ENCODE measurements at regions not wholly inside any gene's neighbourhood (a gene's known extent, or its start where the extent isn't known, plus 50 kb on each side); places are given as distances from the start of the nearest gene placed in this dataset.

DNA sequence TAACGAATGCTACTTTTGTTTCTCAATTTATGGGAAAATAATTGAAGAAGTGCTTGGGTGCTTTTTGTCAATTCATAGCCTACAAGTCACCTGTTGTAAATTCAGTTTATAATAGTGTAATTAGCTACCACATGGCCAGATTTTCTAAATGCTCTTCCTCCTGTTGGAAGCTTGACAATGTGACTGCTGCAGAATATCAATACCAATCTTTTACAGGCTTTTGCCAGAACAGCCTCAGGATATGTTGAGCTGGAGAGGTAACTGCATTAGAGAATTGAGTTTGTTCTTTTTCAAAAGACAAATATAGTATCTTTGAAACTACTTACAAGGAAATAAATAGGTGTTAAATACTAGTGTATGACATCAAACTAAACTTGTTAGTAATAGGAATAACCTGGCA lies 277.8 kb downstream of the POU4F1 start:
- no peak for DNase-seq

DNA sequence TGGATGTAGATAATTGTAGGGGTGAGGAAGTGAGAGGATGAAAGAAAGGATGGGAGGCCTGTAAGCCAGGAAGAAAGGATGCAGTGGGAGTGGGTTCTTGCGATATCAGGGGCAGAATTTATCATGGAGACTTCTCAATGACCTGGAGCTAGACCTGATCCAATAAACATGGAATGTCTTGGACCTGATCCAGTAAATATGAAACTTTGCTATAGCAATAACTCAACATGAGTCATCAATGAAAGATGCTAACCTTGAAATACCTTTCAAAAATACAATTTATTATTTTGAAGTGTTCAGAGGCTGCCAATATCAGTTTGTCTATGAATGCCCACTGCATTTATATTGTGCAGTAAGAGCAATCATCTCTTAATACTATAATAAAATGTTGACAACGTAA lies 279.5 kb downstream of the POU4F1 start:
- DNase-seq = no peak

DNA sequence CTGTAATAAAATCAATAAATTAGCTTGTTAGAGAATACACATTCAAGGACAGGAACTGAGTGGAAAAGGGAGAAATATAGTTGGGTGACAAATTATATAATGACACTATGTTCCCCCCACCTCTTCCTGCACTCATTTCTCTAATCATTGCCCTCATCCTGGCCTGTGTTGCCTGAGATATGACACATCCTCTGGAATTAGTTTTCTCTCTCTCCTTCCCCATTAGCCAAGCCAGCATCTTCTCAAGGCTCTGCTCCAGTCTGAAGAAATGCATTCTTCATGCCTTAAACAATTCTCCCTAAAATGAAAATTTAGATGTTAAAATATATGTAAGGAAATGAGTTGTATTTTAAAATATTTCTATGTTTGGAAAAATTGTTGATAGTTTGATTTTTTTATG lies 280.3 kb downstream of the POU4F1 start:
- no peak for DNase-seq

DNA sequence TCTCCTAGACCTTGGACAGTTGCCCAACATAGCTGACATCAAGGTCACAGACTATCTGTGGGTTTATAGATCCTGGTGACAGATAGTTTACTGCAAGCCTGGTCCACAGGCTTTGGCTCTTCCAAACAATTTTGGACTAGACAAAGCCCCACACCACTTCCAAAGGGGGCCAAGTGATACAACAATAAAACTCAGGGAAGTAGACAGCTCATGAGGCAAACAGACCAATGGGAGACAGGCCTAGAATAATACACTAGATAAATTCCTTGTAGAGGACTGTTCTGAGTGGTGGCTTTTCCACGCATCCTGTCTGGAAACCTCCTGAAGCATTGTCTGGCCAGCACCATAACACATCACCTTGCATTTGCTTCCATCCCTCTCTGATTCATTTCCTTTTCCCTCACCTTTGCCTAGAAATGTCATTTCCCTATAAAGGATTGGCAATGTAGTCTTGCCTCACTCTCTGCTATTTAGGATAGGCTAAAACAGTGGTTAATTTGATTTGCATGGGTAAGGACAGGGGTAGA lies 284.2 kb downstream of the POU4F1 start:
- DNase-seq = no peak

DNA sequence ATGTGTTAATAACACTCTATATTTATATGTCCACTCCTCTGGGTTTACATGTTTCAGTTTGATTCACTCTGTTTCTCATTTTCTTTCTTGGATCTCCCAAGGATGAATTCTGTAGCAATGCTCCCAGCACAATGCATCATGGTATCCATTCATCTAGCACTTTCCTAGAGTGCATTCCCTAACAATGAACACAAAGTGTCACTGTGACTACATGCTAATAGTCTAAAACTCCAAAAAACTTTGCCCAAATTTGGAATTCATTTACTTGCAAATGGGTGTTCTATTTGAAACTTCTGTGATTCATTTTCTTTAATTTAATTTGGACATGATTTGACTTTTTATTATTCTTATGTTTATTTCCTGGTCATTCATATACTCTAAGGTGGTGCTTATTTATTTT lies 286.3 kb downstream of the POU4F1 start:
- no peak for DNase-seq

DNA sequence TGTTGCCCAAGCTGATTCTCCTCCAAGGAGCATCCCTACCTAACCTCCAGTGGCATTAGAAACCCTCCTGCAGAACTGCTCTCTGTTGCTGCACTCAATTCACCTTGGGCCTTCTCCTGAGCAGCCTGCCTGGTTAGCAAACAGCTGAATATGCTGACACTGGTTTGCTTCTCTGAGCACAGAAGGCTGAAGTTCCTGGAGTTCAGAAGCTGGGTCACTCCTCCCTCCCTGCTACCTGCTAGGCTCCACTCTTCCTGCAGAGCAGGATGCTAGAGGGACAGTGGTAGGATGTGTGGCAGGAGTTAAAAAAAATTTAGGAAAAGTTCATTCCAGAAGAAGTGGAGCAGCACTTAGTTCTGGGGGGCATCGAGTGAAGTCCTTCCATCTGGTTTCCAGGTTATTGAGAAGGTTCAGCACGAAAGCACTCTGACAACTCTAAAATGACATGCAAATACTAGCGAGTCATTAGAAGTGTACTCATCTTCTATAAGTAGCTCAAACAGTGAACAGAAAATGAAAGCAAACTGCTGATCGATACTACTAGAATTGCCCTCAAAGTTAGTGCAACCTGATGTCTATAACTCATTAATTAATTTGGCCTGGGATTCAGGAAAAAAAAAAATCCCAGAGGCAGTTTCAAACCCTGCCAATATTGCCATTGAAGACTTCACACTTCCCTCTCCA lies 293.7 kb downstream of the POU4F1 start:
- no peak for DNase-seq

DNA sequence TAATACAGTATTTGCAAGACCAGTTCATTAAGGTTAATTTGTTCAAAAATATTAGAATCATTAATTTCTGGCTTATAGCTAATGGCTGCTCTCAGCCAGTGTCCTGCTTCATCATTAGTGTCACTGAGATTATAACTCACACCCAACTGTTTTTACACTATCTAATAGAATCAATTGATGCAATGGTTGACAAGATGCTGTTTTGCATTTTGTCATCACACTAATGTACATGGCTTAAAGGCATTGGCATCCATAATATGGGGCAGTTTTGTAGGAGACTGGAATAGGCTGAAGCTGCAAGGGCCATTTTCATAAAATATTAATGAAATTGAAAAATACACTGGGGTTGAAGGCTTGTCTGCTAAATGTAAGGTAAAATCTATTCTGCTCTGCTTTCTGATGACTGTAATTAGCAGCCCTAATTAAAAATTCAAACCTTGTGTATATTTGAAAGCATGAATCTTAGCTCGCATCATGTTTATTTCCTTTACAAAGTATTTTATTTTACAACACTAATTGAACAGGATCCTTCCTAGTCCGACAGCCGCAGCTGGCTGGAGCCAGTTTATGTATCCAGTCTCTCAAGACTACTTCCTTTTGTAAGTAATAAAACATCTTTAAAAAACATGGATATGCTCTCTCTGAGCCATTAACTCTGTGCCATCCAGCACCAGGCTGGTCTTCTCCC lies 296.7 kb downstream of the POU4F1 start:
- DNase-seq = no peak

DNA sequence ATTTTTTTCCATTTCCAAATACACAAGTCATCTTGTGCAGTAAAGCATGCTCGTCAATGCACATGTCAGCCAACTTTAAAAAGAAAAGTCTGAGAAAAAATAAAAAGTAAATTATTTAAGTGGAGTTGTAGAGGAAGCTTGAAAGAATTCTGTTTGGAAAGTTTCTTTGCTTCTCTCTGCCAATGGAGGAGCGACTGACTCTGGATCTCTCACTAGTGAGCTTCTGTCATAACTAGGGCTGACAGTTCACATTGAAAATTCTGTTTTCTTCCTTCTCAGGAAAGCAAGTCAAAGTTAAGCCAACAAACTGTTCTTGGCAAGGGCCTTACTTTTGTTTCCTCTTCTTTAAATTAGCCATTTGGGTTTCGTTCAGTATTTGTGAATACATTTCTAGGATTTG lies 298.2 kb downstream of the POU4F1 start:
- no peak for DNase-seq

DNA sequence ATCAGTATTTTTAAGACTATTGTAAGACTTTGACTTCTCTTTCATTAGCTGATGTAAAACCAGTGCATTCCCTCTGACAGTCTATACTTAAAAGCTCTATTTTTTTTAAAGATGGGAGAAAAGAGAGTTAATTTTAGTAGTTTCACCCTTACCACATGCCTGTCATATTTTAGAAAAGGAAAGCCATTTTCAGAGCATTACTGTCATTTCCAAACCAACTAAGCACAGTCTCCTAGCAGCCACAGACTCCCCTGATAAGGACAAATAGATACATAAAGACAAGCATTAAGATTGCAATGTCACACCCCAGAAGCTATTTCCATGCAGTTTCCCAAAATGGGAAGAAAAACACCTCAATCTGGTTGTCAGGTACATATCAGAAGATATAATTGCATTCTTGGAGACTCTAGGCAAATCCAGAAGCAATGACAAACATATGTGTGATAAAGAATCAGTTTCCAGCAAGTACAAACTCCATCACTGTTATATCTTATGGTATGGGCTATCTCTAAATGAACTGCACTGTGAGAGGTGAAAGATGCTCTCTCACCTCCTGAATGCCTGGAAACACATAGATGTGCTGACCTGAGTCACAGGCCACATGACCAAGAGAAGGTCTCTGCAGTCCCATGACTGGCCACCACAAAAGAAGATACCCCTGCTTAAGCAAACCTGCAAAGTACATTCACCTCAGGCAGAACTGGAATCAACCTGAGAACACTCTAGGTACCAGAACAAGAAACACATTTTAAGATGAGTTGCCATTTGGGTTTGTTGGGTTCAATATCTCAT lies 303.3 kb downstream of the POU4F1 start:
- no peak for DNase-seq

DNA sequence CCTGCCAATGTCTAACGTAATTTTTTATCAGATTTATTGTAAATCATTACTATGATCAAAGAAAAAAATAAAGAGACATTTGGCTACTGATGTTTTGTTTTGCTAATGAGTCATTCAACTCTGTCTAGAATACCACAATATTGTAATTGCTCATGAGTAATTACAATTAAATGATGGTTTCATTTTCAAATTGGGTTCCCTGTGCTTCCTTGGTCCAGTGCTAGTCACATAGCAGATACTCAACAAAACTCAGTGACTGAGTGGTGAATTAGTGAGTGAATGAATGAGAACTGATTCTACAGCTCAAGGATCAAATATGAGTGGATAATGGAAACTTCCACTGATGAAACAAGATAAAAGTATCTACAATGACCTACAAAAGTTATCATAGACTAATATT lies 304.7 kb downstream of the POU4F1 start:
- DNase-seq = no peak

DNA sequence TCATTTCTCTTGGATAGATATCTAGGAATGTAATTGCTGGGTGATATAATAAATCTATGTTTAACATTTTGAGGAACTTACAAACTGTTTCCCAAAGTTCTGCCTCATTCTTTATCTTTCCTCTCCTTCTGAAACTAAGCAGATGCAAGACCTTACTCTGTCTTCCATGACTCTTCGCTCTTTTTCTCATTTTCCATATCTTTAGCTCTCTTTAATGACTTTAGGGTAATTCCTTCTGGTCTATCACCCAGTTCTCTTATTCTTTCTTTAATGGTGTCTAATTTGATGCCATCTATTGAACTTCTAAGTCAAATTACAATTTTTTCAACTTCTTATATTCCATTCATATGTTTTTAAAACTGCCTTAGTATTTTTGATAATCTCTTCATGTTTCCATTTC lies 316.6 kb downstream of the POU4F1 start:
- DNase-seq = no peak

DNA sequence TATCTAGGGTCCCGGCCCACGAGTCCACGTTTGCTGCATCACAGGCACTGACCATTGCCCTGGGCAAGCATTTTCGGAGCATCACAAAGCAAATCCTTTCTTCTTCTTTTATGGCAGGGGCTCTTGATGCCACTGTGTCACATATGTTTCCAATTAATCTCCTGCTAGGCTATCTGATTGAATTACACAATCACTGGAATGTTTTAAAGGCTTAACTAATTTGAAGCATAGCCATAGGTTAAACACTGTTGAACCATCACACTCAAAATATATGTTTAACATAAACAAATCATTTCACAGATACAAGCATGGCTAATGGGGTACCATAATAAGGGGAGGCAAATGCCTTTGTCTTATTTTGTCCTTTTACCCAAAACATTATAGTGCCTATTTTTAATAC lies 338.3 kb downstream of the POU4F1 start:
- DNase-seq = no peak

DNA sequence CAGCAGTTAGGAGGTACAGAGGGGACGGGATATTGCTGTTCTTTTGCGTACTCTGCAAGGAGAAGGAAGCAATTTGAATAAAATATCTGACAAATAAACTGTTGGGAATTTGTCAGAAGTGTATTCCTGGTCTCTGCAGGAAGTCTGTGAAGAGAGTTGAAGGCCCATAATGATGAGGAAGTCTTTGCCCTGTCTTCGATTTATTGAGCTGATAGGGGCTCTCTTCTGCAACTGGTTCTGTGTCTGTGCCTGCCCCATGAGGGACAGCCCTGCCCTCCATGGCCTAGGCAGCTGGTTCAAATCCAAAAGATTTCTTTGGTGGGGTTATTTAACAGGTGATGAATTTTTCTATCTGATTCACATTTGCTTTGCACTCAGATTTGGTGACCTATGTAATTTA lies 339.7 kb upstream of the EDNRB start:
- no peak for DNase-seq

DNA sequence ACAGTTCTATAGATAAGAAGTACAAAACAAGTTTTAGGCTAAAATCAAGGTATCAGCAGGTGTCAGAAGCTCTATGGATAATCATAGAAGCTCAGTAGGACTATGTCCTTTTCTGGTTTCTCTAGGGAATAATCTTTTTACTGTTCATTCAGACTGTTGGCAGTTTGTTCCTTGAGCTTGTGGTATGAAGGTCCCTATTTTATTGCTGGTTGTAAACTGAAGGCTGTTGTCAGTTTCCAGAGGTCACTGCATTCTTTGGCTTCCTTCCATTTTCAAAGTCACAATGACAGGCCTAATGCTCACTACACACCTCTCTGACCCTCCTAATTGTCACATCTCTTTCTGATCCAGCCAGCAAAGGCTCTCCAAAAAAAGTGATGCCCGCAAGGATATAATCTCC lies 337.9 kb upstream of the EDNRB start:
- DNase-seq = no peak

DNA sequence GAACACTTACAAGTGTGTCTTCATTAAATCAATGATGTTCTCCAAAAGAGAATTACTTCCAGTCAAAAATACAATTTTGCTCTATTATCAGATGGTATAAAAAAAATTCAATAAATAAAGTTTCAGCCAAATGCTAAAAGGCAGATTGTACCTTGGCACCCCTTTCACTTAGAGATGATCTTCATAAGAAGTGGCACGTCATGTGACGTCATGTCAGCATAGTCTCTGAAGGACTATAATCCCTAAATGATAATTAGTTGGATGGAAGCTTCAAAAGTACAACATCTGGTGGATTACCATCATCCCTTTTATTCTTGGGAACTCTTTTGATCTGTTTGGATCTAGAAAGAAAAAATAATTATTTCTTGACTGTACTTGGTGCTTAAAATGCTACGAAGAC lies 335.5 kb upstream of the EDNRB start:
- DNase-seq = no peak

DNA sequence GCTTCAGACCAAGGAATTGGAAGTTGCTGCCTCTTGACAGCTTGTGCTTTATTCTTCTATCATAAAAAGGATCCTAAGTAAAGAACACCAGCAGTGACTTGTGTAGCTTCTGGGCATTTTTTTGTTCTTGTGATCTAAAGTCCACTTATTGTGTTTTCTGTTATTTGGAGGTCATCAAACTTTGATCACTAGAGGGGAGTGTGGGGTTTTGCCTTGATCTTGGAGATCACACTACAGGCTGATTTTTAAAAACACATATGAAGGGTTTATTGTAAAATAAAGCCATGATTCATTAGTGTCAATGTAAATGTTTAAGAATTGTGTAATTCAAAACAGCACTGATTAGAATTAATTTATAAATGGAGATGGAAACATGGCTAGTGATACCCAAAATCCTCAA lies 328.7 kb upstream of the EDNRB start:
- DNase-seq = no peak

DNA sequence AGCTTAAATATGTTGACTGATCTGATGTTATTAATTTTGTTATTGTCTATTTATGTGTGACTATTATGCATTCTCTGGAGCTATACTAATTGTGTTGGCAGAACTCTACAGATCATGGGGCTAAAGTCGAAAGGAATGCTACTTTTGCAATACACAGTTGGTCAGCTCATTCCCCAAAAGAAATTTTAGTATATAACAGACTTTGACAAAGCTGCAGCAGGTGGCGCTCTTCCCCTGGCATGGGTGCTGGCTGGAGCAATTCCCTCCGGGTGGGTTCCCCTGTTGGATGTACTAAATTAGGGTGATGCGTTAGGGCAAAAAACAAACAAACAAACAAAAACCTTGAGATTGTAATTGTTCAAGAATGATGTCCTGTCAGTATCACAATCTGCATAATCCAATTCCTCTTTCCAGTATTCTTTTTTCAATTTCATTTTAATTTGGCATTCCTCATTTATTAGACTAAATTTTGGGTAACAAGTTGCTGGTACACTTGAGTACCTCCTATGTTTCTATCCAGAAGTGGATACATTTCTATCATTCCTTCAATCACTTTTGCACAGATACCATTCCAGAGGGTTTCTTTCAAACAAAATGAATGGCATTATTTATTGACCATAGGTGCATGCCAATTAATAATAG lies 322.8 kb upstream of the EDNRB start:
- no peak for DNase-seq

DNA sequence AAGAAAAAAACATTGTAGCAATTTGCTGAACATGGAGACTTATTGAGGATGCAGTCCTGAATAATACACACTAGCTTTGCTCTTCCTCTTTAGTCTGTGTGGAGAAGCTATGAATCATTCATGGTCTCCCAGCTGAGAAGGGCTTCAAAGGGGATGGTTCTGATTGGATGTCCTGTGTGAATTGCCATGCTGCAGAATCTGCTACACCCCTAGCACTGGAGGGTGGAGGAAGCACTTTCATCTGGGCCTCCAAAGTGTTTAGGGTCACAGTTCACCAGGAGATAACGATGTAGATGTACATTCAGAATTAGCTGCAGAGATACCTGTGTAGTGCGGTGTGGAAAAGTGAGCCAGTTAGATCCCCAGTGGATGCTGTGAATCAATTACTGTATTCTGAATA lies 321.1 kb upstream of the EDNRB start:
- DNase-seq = no peak

DNA sequence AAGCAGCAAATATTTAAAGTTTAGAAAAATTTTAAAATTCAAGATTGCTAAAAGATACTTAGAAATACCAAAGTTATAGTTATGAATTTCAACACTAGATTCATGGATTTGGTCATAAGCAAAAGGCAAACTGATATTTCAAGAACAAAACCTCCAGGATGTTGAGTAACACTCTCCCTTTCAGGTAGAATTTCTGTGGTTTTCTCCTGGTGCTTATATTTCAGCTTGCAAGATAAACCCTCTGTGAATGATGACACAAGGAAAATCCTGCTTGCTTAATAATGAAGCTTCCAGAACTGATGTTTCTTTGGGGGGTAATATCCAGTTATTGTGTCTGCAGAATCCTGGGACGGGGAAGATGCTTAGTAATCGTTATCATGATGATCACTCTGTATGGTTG lies 320.3 kb upstream of the EDNRB start:
- no peak for DNase-seq

DNA sequence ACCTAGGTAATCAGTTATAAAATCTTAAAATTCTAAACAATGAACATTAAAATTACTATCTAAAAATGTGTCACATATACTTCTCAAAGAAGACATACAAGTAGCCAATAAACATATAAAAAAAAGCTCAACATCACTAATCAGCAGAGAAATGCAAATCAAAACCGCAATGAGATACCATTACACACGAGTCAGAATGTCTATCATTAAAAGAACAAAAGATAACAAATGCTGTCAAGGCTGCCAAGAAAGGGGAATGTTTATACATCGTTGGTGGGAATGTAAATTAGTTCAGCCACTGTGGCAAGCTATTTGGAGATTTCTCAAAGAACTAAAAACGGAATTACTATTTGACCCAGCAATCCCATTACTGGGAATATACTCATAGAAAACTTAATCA lies 310.3 kb upstream of the EDNRB start:
- no peak for DNase-seq

DNA sequence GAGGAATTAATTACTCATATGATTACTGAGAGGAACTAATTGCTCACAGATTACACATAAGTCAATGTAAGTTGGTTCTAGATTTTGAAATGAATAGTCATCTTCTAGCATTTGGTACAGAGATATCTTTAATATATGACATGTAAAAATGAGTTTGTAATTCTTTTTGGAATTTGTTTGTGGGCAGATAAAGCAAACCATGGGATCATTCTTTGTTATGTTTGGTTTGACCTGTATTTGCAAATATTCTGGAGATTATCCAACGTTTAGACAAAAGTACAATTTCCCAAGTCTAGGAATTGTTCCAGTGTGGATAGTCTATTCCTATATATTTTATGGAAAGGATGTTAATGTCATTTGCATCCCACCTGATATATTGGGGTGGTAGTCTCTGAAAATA lies 309.6 kb upstream of the EDNRB start:
- no peak for DNase-seq

DNA sequence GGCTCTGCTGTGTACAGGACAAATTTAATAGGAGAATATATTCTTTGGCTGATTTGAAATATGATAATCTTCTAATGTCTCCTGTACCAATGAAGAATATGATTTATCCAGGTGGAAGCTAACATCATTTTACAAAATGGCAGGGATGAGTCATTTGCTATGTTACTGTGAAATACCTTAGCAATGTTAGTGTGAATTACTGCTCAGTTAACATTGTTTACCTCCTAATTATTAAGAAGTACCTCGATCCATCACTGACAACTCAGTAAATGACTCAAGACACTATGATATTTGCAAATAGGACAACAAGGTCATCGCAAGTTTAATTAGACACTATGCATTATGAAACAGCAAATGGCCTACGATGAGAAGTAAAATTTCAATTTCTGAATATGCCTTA lies 309.1 kb upstream of the EDNRB start:
- no peak for DNase-seq

DNA sequence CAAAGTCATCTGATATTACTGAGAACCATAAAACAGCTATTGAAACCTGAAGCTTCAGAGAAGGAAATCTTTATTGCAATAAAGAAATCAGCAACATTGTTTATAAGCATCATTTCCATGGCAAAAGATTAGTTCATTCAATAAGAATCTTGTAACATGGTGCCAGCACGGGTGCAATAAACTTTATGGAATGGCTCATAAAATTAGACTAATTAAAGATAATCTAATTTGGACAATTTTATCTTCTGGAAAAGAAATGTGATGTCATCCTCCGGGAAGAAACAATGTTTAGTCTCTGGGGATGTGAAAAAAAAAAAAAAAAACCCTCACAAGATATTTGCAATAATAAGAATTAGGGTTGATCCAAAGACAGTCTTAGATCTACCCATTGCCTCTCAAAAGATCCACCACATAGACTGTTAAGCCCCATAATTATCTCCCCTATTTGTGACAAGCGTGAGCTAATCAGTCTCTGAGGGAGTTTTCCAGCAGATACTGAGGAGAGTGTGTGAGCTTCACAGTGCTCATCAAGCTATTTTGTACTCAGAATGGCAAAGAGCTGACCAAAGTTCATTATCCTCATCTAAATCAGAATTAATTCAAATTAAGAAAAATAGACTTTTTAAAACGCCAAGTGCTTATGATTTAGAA lies 297.0 kb upstream of the EDNRB start:
- no peak for DNase-seq
